Spleen (tissue), 11 donors: ENCODE measurements at regions not wholly inside any gene's neighbourhood (a gene's known extent, or its start where the extent isn't known, plus 50 kb on each side); places are given as distances from the start of the nearest gene placed in this dataset.

ENCODE experiments used
- DNase-seq: peaks from one replicate; pipeline ENCODE4 v3.0.0-alpha.2; 2020
- H3K27ac ChIP-seq, 8 donors: fragments of 200-600 bp; sonication (generic) in 7 of 8; 1 replicate in 4 of 8; 2 replicates in 4 of 8; pipeline versions ENCODE4 v1.5.0 to v1.8.0; 2016 to 2021; ENCODE audit warnings: inconsistent platforms in 4 of 8, mild to moderate bottlenecking in 4 of 8, moderate library complexity in 1 of 8
- H3K27me3 ChIP-seq, 7 donors: fragments of 200-600 bp; sonication (generic) in 6 of 7; replicated peaks in 1 of 7; 1 replicate in 4 of 7; 2 replicates in 3 of 7; pipeline versions ENCODE4 v1.5.0 to v1.8.0; 2016 to 2021; ENCODE audit warnings: inconsistent platforms in 3 of 7, mild to moderate bottlenecking in 1 of 7
- H3K36me3 ChIP-seq, 6 donors: fragments of 200-600 bp; sonication (generic) in 5 of 6; 1 replicate in 4 of 6; 2 replicates in 2 of 6; pipeline versions ENCODE4 v1.5.0 to v1.8.0; 2016 to 2021; ENCODE audit warnings: inconsistent platforms in 2 of 6
- H3K4me1 ChIP-seq, 6 donors: fragments of 200-600 bp; sonication (generic) in 5 of 6; 1 replicate in 3 of 6; 2 replicates in 3 of 6; pipeline versions ENCODE4 v1.5.0 to v1.8.0; 2016 to 2021; ENCODE audit warnings: inconsistent platforms in 3 of 6
- H3K4me3 ChIP-seq, 8 donors: fragments of 200-600 bp; sonication (generic) in 7 of 8; 1 replicate in 4 of 8; 2 replicates in 4 of 8; pipeline versions ENCODE4 v1.5.0 to v1.8.0; 2016 to 2021; ENCODE audit warnings: inconsistent platforms in 4 of 8, mild to moderate bottlenecking in 4 of 8, moderate library complexity in 2 of 8
- H3K9me3 ChIP-seq, 8 donors: fragments of 200-600 bp; sonication (generic) in 7 of 8; 1 replicate in 4 of 8; 2 replicates in 4 of 8; pipeline versions ENCODE4 v1.5.0 to v1.8.0; 2016 to 2021; ENCODE audit warnings: inconsistent platforms in 4 of 8
- CTCF ChIP-seq, 11 experiments: fragments of 200-600 bp in 7 of 11; fragments of 450-650 bp in 4 of 11; sonication (generic) in 4 of 11; IDR thresholded peaks in 8 of 11; conservative IDR thresholded peaks in 3 of 11; 1 replicate in 7 of 11; 2 replicates in 4 of 11; pipeline versions ENCODE4 v1.4.0 to v1.8.0; 2016 to 2021; ENCODE audit warnings: antibody characterized with exemption in 11 of 11, inconsistent platforms in 4 of 11, mild to moderate bottlenecking in 1 of 11
- POLR2A ChIP-seq, 3 donors: fragments of 450-650 bp; IDR thresholded peaks; one replicate each; pipeline ENCODE4 v1.5.1; 2017; ENCODE audit warnings: antibody characterized with exemption in 3 of 3, mild to moderate bottlenecking in 1 of 3
- POLR2AphosphoS5 ChIP-seq, 3 donors: sonication (generic); formaldehyde crosslinking; IDR thresholded peaks; one replicate each; pipeline ENCODE4 v1.5.1; 2017; ENCODE audit warnings: antibody characterized with exemption in 3 of 3
- WGBS, 5 donors: extraction: QIAGEN DNeasy Blood & Tissue Kit in 3 of 5; methylation state at CpG; one replicate each; pipeline versions ENCODE4 v1.1.5 to v1.1.7; 2013 to 2018; 5-methylcytosine and 5-hydroxymethylcytosine counted together
- intact Hi-C: fragments of 100-400 bp; cut with DNase I; formaldehyde crosslinking; loops from one replicate; pipeline ENCODE4 v1.15.0; 2023; ENCODE audit warnings: low total_unique reads
- donor health status: healthy with polysubstance abuse.
- donor health status: DM: no; HTN: no; CAD: no; lungs with moderate emphysema.
- donor health status: DM: no; HTN: no; CAD: no.
- donor health status: Bipolar disorder and iron deficiency.
- donor health status: healthy.
- donor health status: DM: no; HTN: no; CAD: no.
- donor health status: DM: yes; HTN: yes; CAD: no.

GRCh38 chr11:130999992-131000770 lies 83.9 kb upstream of the SNX19 start:
- intact Hi-C loops = no loop called here
- DNase-seq = no peak

GRCh38 chr11:131002145-131002544 lies 85.9 kb upstream of the SNX19 start:
- WGBS, 5 donors = 82 to 90% (median 86%) methylated on average over 6 of the region's 6 CpGs
- H3K4me3 ChIP-seq = no peak overlapping the region
- no peak overlapping the region for H3K27ac ChIP-seq
- no peak for TF ChIP-seq POLR2AphosphoS5 (IDR thresholded peaks at IDR 0.05)
- TF ChIP-seq CTCF (IDR thresholded peaks at IDR 0.05 in 8 of 11, conservative IDR thresholded peaks at IDR 0.05 in 3 of 11) = no peak
- TF ChIP-seq POLR2A (IDR thresholded peaks at IDR 0.05) = no peak
- intact Hi-C loops = no loop called here
- DNase-seq = no peak
- no peaks in the 10 kb centered on the region for H3K36me3 ChIP-seq
- H3K4me1 ChIP-seq = no peaks in the 10 kb centered on the region
- H3K9me3 ChIP-seq = no peaks in the 10 kb centered on the region
- no peaks in the 10 kb centered on the region for H3K27me3 ChIP-seq

More at GRCh38 chr11:130999992-131000770, 83.9 kb upstream of the SNX19 start:
- Histone ChIP-seq H3K27ac (no peak overlapping the region), H3K27me3 (no peaks in the 10 kb centered on the region), H3K4me3 (no peak overlapping the region), H3K36me3 (no peaks in the 10 kb centered on the region), H3K4me1 (no peaks in the 10 kb centered on the region), H3K9me3 (no peaks in the 10 kb centered on the region)
- TF ChIP-seq POLR2A (IDR thresholded peaks at IDR 0.05) (no peak), POLR2AphosphoS5 (IDR thresholded peaks at IDR 0.05) (no peak), CTCF (IDR thresholded peaks at IDR 0.05 in 8 of 11, conservative IDR thresholded peaks at IDR 0.05 in 3 of 11) (no peak)
- WGBS, 5 donors = 43 to 70% (median 55%) methylated on average over 3 of the region's 3 CpGs

GRCh38 chr11:131005829-131006228 lies 89.5 kb upstream of the SNX19 start:
- Histone ChIP-seq H3K9me3 (peaks cover 0 to 16% (median 8%) of the 10 kb centered on the region in 8 donors), H3K4me3 (no peak overlapping the region), H3K27me3 (peaks cover 0 to 3% (median 0%) of the 10 kb centered on the region in 7 donors), H3K36me3 (no peaks in the 10 kb centered on the region), H3K27ac (no peak overlapping the region), H3K4me1 (no peaks in the 10 kb centered on the region)
- intact Hi-C loops = no loop called here
- DNase-seq = no peak
- 94 to 99% (median 97%) methylated on average over 3 of the region's 3 CpGs for WGBS, 5 donors
- TF ChIP-seq CTCF (IDR thresholded peaks at IDR 0.05 in 8 of 11, conservative IDR thresholded peaks at IDR 0.05 in 3 of 11) = no peak

GRCh38 chr11:131025020-131025419 lies 108.7 kb upstream of the SNX19 start:
- no peaks in the 10 kb centered on the region for H3K9me3 ChIP-seq
- DNase-seq = no peak
- TF ChIP-seq POLR2A (IDR thresholded peaks at IDR 0.05) (no peak), POLR2AphosphoS5 (IDR thresholded peaks at IDR 0.05) (no peak), CTCF (IDR thresholded peaks at IDR 0.05 in 8 of 11, conservative IDR thresholded peaks at IDR 0.05 in 3 of 11) (no peak)
- no peak overlapping the region for H3K4me3 ChIP-seq
- H3K27ac ChIP-seq = no peak overlapping the region
- 44 to 82% (median 67%) methylated on average over 1 of the region's 1 CpG for WGBS, 5 donors
- intact Hi-C loops = no loop called here
- H3K4me1 ChIP-seq = no peaks in the 10 kb centered on the region
- H3K36me3 ChIP-seq = no peaks in the 10 kb centered on the region
- H3K27me3 ChIP-seq = no peaks in the 10 kb centered on the region
